C4-2B (cell line): ENCODE measurements at regions not wholly inside any gene's neighbourhood (a gene's known extent, or its start where the extent isn't known, plus 50 kb on each side); places are given as distances from the start of the nearest gene placed in this dataset.
A peak's percentile ranks its signal among the peaks of the same experiment; 100 is the strongest.

ENCODE experiments used
- H3K27ac ChIP-seq: fragments of 450-650 bp; 2 replicates; pipeline ENCODE4 v1.5.1; 2017
- CTCF ChIP-seq: fragments of 450-650 bp; conservative IDR thresholded peaks from 2 replicates; pipeline ENCODE4 v1.5.1; 2017; ENCODE audit warnings: mild to moderate bottlenecking
- ZFX ChIP-seq: fragments of 450-650 bp; IDR thresholded peaks from 2 replicates; pipeline ENCODE4 v1.6.1; 2017

- TF ChIP-seq ZFX (no peak), CTCF (no peak)
- H3K27ac ChIP-seq: peak overlapping the region; percentile 4; the same call in 1 of the 2 replicates
These were observed 365.3 kb downstream of the REEP3 start for GRCh38 chr10:63886281-63887022.

GRCh38 chr10:63887023-63887589, 365.9 kb downstream of the REEP3 start:
- TF ChIP-seq CTCF: peak; percentile 43
- TF ChIP-seq ZFX: no peak
- peak overlapping the region; percentile 4; the same call in 1 of the 2 replicates for H3K27ac ChIP-seq

- TF ChIP-seq ZFX (no peak), CTCF (no peak; the same call in 1 of the 2 replicates)
These were observed 366.6 kb downstream of the REEP3 start for GRCh38 chr10:63887600-63888370.

GRCh38 chr10:63889803-63890202, 368.6 kb downstream of the REEP3 start:
- no peak overlapping the region for H3K27ac ChIP-seq
- TF ChIP-seq ZFX (no peak), CTCF (no peak)

More at GRCh38 chr10:63887600-63888370, 366.6 kb downstream of the REEP3 start:
- peak overlapping the region; percentile 4; the same call in 1 of the 2 replicates for H3K27ac ChIP-seq

GRCh38 chr10:63896992-63897391, 375.8 kb downstream of the REEP3 start:
- H3K27ac ChIP-seq: no peak overlapping the region
- TF ChIP-seq CTCF (no peak), ZFX (no peak)

GRCh38 chr10:63899673-63900300, 378.6 kb downstream of the REEP3 start:
- TF ChIP-seq CTCF (no peak), ZFX (no peak)
- H3K27ac ChIP-seq: no peak overlapping the region
